Spleen (tissue), 7 donors: ENCODE measurements at regions not wholly inside any gene's neighbourhood (a gene's known extent, or its start where the extent isn't known, plus 50 kb on each side); places are given as distances from the start of the nearest gene placed in this dataset.

Experiments used
- POLR2AphosphoS5 ChIP-seq, 3 donors: sonication (generic); formaldehyde crosslinking; IDR thresholded peaks; one replicate each; pipeline ENCODE4 v1.5.1; 2017; ENCODE audit warnings: antibody characterized with exemption in 3 of 3
- TF ChIP-seq, protein P1 (sequence below), 11 experiments: fragments of 200-600 bp in 7 of 11; fragments of 450-650 bp in 4 of 11; sonication (generic) in 4 of 11; IDR thresholded peaks in 8 of 11; conservative IDR thresholded peaks in 3 of 11; 1 replicate in 7 of 11; 2 replicates in 4 of 11; pipeline versions ENCODE4 v1.4.0 to v1.8.0; 2016 to 2021; ENCODE audit warnings: antibody characterized with exemption in 11 of 11, inconsistent platforms in 4 of 11, mild to moderate bottlenecking in 1 of 11
- donor health status: DM: no; HTN: no; CAD: no; lungs with moderate emphysema.
- donor health status: DM: no; HTN: no; CAD: no.
- donor health status: DM: no; HTN: no; CAD: no.

DNA sequence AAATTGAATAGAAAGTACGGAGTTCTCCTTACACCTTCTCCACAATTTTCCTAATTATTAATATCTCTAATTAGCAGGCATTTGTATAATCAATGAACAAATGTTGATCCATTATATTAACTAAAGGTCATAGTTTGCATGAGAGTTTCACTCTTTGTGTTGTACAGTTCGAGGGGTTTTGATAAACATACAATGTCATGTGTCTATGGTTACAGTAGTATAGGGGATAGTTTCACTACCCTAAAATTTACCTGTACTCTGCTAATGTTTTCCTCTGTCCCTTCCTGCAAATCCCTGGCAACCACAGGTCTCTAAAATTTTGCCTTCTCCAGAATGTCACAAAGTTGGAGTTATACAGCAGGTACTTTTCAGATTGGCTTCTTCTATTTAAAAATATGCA is 1199.8 kb upstream of the GJE1 start:
- no peak for TF ChIP-seq POLR2AphosphoS5 (IDR thresholded peaks at IDR 0.05)
- TF ChIP-seq, protein P1, sequence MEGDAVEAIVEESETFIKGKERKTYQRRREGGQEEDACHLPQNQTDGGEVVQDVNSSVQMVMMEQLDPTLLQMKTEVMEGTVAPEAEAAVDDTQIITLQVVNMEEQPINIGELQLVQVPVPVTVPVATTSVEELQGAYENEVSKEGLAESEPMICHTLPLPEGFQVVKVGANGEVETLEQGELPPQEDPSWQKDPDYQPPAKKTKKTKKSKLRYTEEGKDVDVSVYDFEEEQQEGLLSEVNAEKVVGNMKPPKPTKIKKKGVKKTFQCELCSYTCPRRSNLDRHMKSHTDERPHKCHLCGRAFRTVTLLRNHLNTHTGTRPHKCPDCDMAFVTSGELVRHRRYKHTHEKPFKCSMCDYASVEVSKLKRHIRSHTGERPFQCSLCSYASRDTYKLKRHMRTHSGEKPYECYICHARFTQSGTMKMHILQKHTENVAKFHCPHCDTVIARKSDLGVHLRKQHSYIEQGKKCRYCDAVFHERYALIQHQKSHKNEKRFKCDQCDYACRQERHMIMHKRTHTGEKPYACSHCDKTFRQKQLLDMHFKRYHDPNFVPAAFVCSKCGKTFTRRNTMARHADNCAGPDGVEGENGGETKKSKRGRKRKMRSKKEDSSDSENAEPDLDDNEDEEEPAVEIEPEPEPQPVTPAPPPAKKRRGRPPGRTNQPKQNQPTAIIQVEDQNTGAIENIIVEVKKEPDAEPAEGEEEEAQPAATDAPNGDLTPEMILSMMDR (IDR thresholded peaks at IDR 0.05 in 8 of 11, conservative IDR thresholded peaks at IDR 0.05 in 3 of 11): no peak
